Rectal smooth muscle tissue (tissue), 1 donor: ENCODE measurements at regions not wholly inside any gene's neighbourhood (a gene's known extent, or its start where the extent isn't known, plus 50 kb on each side); places are given as distances from the start of the nearest gene placed in this dataset.

Experiments
- H3K27ac ChIP-seq: one replicate; pipeline ENCODE4 v1.7.0; 2013; ENCODE audit warnings: low read depth, low read length, inconsistent platforms
- H3K27me3 ChIP-seq: one replicate; pipeline ENCODE4 v1.7.0; 2013; ENCODE audit warnings: low read length; ENCODE audit not compliant: control insufficient read depth, insufficient read depth
- H3K36me3 ChIP-seq: one replicate; pipeline ENCODE4 v1.7.0; 2013; ENCODE audit warnings: low read length; ENCODE audit not compliant: control insufficient read depth, insufficient read depth
- H3K4me1 ChIP-seq: one replicate; pipeline ENCODE4 v1.7.0; 2013; ENCODE audit warnings: low read length; ENCODE audit not compliant: control insufficient read depth, insufficient read depth
- H3K4me3 ChIP-seq: one replicate; pipeline ENCODE4 v1.7.0; 2013; ENCODE audit warnings: low read length
- H3K9ac ChIP-seq: one replicate; pipeline ENCODE4 v1.7.0; 2013; ENCODE audit warnings: low read length

DNA sequence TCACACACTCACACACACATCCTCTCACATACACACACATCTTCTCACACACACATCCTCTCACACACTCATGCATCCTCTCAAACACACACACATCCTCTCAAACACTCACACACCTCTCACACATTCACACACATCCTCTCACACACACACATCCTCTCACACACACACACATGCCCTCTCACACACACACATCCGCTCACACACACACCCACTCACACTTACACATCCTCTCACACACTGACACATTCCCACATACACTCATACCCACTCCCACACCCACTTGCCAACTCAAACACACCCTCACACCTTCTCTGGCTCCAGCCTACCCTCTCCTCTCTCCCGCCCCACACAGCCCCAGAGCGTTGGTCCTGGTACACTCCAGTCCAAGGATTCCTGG is 127.9 kb upstream of the SLC30A5 start:
- Histone ChIP-seq H3K9ac (no peak overlapping the region), H3K4me3 (no peak overlapping the region), H3K27ac (no peak overlapping the region), H3K4me1 (no peaks in the 10 kb centered on the region), H3K36me3 (no peaks in the 10 kb centered on the region), H3K27me3 (no peaks in the 10 kb centered on the region)

DNA sequence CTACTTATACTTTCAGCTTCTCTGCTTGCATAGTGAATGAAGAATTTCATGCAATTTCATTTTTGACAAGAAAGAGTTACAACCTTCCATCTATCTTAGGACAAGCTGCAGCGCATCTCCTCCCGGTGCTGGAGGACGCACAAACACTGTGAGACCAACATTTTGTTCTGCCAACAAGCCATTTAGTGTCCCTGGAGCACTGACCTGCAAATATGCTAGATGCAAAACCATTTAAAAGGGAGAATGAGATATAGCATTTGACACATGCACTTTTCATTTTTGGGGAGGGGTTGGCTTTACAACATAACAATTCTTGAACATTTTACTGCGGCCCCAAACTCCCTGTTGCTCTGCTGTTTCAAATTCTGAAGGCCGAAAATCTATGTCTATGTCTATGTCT is 127.2 kb upstream of the SLC30A5 start:
- no peaks in the 10 kb centered on the region for H3K4me1 ChIP-seq
- H3K36me3 ChIP-seq, result no peaks in the 10 kb centered on the region
- no peak overlapping the region for H3K27ac ChIP-seq
- no peak overlapping the region for H3K9ac ChIP-seq
- no peak overlapping the region for H3K4me3 ChIP-seq
- H3K27me3 ChIP-seq, result no peaks in the 10 kb centered on the region

DNA sequence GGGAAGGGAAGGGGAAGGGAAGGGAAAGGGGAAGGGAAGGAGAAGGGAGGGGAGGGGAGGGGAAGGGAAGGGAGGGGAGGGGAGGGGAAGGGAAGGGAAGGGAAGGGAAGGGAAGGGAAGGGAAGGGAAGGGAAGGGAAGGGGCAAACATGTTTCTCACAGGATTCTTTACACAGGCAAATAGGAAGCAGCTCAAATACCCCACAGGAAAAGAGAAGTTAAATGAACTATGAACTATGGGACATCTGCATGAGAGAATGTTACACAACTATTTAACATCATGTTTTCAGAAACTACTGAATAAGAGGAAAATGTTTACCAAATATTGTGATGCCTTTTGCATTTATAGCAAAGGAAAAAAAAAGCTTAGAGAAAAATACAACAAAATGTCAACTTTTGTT is 125.4 kb upstream of the SLC30A5 start:
- Histone ChIP-seq H3K36me3 (no peaks in the 10 kb centered on the region), H3K9ac (no peak overlapping the region), H3K27me3 (no peaks in the 10 kb centered on the region), H3K4me3 (no peak overlapping the region), H3K27ac (no peak overlapping the region), H3K4me1 (no peaks in the 10 kb centered on the region)

DNA sequence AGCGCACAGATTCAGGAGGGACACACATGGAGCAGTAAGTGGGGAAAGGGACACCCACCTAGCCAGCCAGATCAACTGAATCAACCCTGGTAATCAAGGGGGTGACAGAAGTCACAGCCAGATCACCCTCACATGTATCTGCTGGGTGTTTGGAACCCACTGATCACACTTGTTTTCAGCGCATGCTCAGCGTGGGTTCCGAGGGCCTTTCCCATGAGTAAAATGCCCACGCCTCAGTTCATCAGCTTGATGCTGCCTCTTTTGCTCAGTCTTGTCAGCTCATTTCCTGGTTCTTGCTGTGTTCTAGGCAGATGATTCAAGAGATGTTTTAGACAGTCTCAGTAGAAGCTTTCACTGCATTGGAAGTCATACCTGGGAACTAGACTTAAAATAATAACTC is 123.2 kb upstream of the SLC30A5 start:
- Histone ChIP-seq H3K4me3 (no peak overlapping the region), H3K9ac (no peak overlapping the region), H3K36me3 (no peaks in the 10 kb centered on the region), H3K4me1 (no peaks in the 10 kb centered on the region), H3K27me3 (no peaks in the 10 kb centered on the region), H3K27ac (no peak overlapping the region)

DNA sequence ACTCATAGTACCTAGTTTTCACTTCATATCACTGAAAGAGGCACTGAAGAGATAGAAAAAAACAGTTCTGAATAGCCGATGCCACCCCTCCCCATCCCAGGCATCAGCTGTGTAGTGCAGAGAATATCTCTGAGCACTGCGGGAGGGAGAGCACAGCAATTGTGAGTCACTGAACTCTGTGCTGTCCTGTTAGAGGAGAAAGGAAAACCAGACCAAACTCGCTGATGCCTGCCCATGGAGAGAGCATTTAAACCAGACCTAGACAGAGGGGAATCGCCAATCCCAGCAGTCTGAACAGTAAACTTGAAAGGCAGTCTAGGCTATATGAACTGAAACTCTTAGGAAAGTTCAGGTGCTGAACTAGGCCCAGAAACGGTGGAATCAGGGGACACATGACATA is 120.1 kb upstream of the SLC30A5 start:
- Histone ChIP-seq H3K27ac (no peak overlapping the region), H3K4me3 (no peak overlapping the region), H3K4me1 (no peaks in the 10 kb centered on the region), H3K36me3 (no peaks in the 10 kb centered on the region), H3K27me3 (no peaks in the 10 kb centered on the region), H3K9ac (no peak overlapping the region)

DNA sequence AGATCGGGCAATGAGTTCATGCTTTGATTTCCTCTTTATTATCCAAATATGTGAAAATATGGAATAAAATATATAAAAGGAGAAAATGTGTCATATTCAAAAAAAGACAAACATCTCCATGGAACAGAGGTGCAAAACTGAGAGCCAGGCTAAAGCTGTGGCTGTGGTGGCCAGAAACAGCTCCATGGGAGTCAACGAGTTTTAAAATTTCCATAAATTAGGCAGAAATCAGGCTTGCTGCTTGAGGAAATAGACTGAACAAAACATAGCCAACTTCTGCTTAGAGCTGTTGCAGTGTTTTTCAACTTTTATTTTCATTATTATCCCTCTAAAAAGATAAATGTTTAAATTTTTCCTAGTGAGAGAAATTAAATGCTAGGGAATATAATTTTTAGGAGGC is 110.8 kb upstream of the SLC30A5 start:
- H3K4me1 ChIP-seq, result no peaks in the 10 kb centered on the region
- no peak overlapping the region for H3K9ac ChIP-seq
- H3K4me3 ChIP-seq, result no peak overlapping the region
- H3K27me3 ChIP-seq, result no peaks in the 10 kb centered on the region
- H3K36me3 ChIP-seq, result no peaks in the 10 kb centered on the region
- no peak overlapping the region for H3K27ac ChIP-seq

DNA sequence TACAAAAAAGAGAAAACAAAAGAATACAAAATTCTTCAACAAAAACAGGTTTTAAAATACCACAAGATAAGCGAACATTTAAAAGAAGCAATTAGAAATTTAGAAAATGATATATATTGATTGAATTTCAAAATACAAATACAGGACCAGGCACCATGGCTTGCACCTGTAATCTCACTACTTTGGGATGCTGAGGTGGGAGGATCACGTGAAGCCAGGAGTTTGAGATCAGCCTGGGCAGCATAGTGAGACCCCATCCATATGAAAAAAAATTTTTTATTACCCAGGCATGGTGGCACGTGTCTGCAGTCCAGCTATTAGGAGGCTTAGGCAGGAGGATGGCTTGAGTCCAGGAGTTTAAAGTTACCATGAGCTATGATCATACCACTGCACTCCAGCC is 109.9 kb upstream of the SLC30A5 start:
- H3K27me3 ChIP-seq, result no peaks in the 10 kb centered on the region
- H3K9ac ChIP-seq, result no peak overlapping the region
- H3K36me3 ChIP-seq, result no peaks in the 10 kb centered on the region
- no peaks in the 10 kb centered on the region for H3K4me1 ChIP-seq
- H3K4me3 ChIP-seq, result no peak overlapping the region
- no peak overlapping the region for H3K27ac ChIP-seq

DNA sequence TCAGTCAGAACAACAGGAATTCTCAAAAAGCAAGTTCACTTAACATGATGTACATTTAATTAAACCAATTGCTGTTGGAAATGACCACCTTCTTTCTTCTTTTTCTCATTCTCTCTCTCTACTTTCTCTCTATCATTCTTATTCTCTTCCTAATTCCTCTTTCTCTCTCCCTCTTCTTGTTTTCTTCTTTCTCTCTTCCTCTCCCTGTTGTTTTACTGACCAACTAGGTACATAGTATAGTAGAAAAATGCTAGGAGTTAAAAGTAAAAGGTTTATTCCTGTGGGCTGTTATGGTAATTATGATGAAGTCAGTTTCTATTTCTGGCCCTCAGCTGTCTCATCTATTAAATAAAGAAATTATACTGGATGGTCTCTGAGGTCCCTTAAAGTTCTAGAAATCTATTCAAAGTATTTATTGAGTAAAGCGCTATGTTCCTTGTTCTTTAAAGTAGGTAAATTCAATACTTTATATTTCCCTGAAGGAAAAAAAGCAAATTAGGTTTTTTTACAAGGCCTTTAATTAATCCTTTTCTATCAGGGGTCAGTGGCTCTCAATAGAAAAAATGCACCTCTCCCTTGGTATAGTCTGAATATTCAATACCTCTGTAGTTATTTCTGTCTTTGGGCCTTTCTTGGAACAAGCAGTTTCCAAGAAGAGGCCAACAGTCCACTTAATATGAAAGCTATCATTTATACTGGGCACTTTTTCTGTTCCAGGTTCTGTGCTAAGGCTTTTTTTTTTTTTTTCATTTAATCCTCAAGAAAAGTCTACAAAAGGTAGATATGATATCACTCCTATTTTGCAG is 102.3 kb upstream of the SLC30A5 start:
- Histone ChIP-seq H3K4me3 (no peak overlapping the region), H3K36me3 (no peaks in the 10 kb centered on the region), H3K27ac (no peak overlapping the region), H3K4me1 (no peaks in the 10 kb centered on the region), H3K9ac (no peak overlapping the region), H3K27me3 (no peaks in the 10 kb centered on the region)

DNA sequence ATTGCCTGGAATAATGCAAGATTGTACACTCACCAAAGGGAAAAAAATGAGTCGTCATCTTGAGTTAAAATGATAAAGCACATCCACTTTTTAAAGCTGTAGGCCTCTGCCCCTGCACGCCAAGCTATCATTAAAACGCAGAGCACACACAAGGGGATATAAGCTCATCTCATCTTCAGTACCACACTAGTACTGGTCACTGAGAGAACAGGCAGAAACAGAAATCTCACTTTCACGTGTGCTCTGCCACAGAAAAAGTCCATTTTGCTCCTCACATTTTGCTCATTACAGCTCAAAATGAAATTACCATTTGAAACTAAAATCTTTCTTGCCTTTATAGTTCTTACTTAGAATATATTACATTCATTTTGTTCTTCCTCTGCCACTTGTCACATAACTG is 99.2 kb upstream of the SLC30A5 start:
- Histone ChIP-seq H3K4me3 (no peak overlapping the region), H3K4me1 (no peaks in the 10 kb centered on the region), H3K36me3 (no peaks in the 10 kb centered on the region), H3K9ac (no peak overlapping the region), H3K27me3 (no peaks in the 10 kb centered on the region), H3K27ac (no peak overlapping the region)

DNA sequence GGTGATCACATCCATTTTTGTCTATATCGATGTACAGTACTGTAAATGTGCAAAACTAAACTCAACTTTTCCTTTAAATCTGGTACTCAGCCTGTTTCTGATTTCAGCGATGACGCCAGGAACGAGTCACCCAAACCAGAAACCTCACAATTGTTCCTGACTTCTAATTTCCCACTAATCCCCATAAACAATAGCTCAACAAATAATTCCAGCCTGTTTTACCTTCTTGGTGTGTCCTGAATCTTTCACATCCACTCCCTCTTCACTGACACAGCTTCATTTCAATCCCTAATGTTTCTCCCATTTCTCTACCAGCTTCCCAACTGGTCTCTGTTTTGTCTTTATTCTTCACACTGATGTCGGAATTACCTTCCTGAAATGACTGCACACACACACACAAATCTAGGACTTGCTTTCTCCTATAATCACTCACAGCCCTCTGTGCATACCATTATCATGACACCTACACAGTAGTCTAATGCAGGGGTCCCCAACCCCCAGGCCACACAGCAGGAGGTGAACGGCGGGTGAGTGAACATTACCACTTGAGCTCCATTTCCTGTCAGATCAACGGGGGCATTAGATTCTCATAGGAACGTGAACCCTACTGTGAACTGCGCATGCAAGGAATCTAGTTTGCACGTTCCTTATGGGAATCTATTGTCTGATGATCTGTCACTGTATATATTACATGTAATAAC is 97.8 kb upstream of the SLC30A5 start:
- Histone ChIP-seq H3K27ac (no peak overlapping the region), H3K9ac (no peak overlapping the region), H3K36me3 (no peaks in the 10 kb centered on the region), H3K27me3 (no peaks in the 10 kb centered on the region), H3K4me3 (no peak overlapping the region), H3K4me1 (no peaks in the 10 kb centered on the region)

DNA sequence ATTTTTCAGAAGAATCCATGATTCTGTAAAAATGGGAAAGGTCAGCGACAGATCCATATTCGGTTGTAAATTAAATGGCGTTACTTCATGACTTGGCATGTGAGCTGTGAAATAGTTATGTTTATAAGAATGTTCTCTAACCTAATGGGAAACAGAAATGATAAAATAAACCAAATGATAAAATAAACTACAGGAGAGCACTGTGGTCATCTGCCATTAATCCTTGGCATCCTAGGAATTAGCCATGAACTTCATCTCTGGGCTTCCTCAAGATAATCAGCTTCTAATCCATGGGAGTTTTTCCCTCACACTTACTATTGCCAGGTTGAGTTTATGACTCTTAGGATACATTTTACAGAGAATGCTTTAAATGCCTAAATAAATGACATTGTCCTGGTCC is 94.6 kb upstream of the SLC30A5 start:
- H3K27me3 ChIP-seq, result no peaks in the 10 kb centered on the region
- H3K4me3 ChIP-seq, result no peak overlapping the region
- no peaks in the 10 kb centered on the region for H3K4me1 ChIP-seq
- H3K36me3 ChIP-seq, result no peaks in the 10 kb centered on the region
- no peak overlapping the region for H3K27ac ChIP-seq
- H3K9ac ChIP-seq, result no peak overlapping the region

DNA sequence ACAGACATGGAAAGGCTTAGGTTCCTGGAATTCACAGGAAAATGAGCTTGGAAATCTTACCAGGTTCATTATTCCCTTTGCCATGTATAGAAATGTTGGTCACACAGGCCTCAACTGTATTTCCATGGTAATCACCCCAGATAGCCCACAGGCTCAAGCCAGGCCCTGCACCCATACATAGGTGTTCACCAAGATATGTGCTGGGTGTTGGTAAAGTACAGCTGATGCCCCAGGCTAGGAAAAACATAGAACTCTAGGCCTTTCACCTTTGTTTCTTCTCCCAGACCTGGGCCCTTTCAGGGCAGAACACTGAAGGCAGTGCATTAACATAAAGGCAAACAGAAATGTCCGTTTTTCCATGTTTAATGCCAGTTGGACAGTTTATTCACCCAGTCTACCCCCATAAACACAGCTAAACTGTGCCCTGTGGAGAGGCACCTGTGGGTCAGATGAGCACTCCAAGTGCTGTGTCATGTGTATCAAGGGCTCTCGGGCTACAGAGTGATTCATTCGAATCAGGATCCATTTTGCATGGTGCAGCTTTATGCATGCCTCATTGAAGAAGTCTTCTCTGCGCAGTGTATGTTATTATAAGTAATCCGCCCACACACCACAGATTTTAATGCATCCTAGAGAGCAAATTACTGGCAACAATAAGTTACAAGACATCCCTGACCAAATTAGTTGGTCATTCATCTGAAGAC is 93.4 kb upstream of the SLC30A5 start:
- Histone ChIP-seq H3K9ac (no peak overlapping the region), H3K36me3 (no peaks in the 10 kb centered on the region), H3K27me3 (no peaks in the 10 kb centered on the region), H3K4me1 (no peaks in the 10 kb centered on the region), H3K4me3 (no peak overlapping the region), H3K27ac (no peak overlapping the region)
